OCI-LY1 (cell line): ENCODE measurements at regions not wholly inside any gene's neighbourhood (a gene's known extent, or its start where the extent isn't known, plus 50 kb on each side); places are given as distances from the start of the nearest gene placed in this dataset.
"Not testable (repeated sequence)": the region's sequence is repeated elsewhere in the genome, so short reads cannot be mapped to it uniquely, and the experiment has no call there.

Experiments
- H2AFZ ChIP-seq: fragments of 200-600 bp; sonication (generic), shearing (Covaris generic); 2 replicates; pipeline ENCODE4 v1.6.0; 2014; ENCODE audit warnings: antibody characterized with exemption, mild to moderate bottlenecking, low read length
- H3F3A ChIP-seq: fragments of 200-600 bp; sonication (generic), shearing (Covaris generic); 2 replicates; pipeline ENCODE4 v1.6.0; 2014; ENCODE audit warnings: mild to moderate bottlenecking, antibody characterized with exemption, low read length, moderate library complexity; ENCODE audit not compliant: insufficient read depth
- H3K27ac ChIP-seq: fragments of 200-600 bp; sonication (generic); 2 replicates; pipeline ENCODE4 v1.5.1; 2014; ENCODE audit warnings: low read length, mixed run types, mild to moderate bottlenecking, low read depth; ENCODE audit not compliant: poor library complexity, severe bottlenecking
- H3K27me3 ChIP-seq: fragments of 200-600 bp; sonication (generic); 2 replicates; pipeline ENCODE4 v1.6.0; 2014; ENCODE audit warnings: antibody characterized with exemption, mild to moderate bottlenecking, low read length, moderate library complexity; ENCODE audit not compliant: insufficient read depth
- H3K36me3 ChIP-seq: fragments of 200-600 bp; sonication (generic); 2 replicates; pipeline ENCODE4 v1.6.1; 2014; ENCODE audit warnings: mild to moderate bottlenecking, antibody characterized with exemption, low read length, moderate library complexity, mixed read lengths; ENCODE audit not compliant: insufficient read depth
- H3K4me1 ChIP-seq: fragments of 200-600 bp; sonication (generic); 2 replicates; pipeline ENCODE4 v1.5.1; 2014; ENCODE audit warnings: mild to moderate bottlenecking, low read length, moderate library complexity; ENCODE audit not compliant: insufficient read depth, severe bottlenecking
- H3K4me2 ChIP-seq: fragments of 200-600 bp; sonication (generic), shearing (Covaris generic); 2 replicates; pipeline ENCODE4 v1.6.1; 2014; ENCODE audit warnings: low read length
- H3K4me3 ChIP-seq: fragments of 200-600 bp; sonication (generic); 2 replicates; pipeline ENCODE4 v1.5.1; 2014; ENCODE audit warnings: low read length, low read depth, mild to moderate bottlenecking, mixed read lengths; ENCODE audit not compliant: poor library complexity, severe bottlenecking
- H3K79me2 ChIP-seq: fragments of 200-600 bp; shearing (Covaris generic); 2 replicates; pipeline ENCODE4 v1.6.1; 2016; ENCODE audit warnings: mixed run types, low read length, mixed read lengths; ENCODE audit not compliant: insufficient read depth
- H3K9ac ChIP-seq: fragments of 200-600 bp; sonication (generic), shearing (Covaris generic); 2 replicates; pipeline ENCODE4 v1.6.1; 2014; ENCODE audit warnings: mild to moderate bottlenecking, low read length, mixed read lengths
- H3K9me2 ChIP-seq: fragments of 200-600 bp; sonication (generic), shearing (Covaris generic); 2 replicates; pipeline ENCODE4 v1.6.1; 2014; ENCODE audit warnings: low read depth, mild to moderate bottlenecking, low read length, mixed read lengths
- H3K9me3 ChIP-seq: fragments of 200-600 bp; shearing (Covaris generic); 2 replicates; pipeline ENCODE4 v1.6.1; 2014; ENCODE audit warnings: low read length, mixed read lengths
- H4K20me1 ChIP-seq: fragments of 200-600 bp; sonication (generic), shearing (Covaris generic); 2 replicates; pipeline ENCODE4 v1.6.0; 2016; ENCODE audit warnings: mild to moderate bottlenecking, low read length; ENCODE audit not compliant: insufficient read depth
- CTCF ChIP-seq: fragments of 200-600 bp; sonication (generic), shearing (Covaris generic); IDR thresholded peaks from 2 replicates; pipeline ENCODE4 v1.5.1; 2017; ENCODE audit warnings: mild to moderate bottlenecking, antibody characterized with exemption, low read length, moderate library complexity, mixed read lengths
- EZH2 ChIP-seq: fragments of 200-600 bp; sonication (generic), shearing (Covaris generic); IDR thresholded peaks from 2 replicates; pipeline ENCODE4 v1.8.0; 2017; ENCODE audit warnings: borderline replicate concordance, mixed run types, mild to moderate bottlenecking, antibody characterized with exemption, low read length, moderate library complexity, mixed read lengths

DNA sequence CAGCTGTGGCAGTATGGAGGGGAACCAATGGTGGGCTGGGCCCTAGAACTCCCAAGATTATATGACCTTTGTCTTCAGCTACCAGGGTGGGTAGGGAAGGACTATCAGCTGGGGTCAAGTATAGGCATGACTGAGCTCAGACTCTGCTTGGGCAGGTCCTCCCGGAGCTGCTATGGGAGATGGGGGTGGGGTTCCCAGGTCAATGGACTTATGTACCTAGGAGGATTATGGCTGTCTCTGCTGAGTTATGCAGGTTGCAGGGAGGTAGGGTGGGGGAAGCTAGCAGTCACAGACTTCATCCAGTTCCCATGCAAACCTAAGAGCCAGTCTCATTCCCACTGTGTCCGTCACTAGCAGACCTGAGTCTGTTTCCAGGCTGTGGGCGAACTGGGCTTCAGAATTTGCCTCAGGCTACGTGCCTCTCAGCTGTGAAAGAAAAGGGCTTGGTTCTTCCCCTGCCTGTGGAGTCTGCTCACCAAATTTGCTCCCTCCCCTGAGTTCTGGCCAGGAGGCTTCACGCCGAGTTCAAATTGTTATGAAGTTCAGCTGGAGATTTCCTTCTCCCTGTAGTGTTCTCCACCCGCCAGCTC lies 985.8 kb upstream of the NRXN1 start:
- TF ChIP-seq CTCF: no peak
- TF ChIP-seq EZH2: no peak

DNA sequence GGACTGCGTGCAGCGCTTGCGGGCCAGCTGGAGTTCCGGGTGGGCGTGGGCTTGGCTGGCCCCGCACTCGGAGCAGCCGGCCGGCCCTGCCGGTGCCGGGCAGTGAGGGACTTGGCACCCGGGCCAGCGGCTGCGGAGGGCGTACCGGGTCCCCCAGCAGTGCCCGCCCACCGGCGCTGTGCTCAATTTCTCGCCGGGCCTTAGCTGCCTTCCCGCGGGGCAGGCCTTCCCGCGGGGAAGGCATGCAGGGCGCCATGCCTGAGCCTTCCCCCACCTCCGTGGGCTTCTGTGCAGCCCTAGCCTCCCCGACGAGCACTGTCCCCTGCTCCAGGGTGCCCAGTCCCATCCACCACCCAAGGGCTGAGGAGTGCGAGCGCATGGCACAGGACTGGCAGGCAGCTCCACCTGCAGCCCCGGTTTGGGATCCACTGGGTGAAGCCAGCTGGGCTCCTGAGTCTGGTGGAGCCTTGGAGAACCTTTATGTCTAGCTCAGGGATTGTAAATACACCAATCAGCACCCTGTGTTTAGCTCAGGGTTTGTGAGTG lies 975.0 kb upstream of the NRXN1 start:
- not testable (repeated sequence) for H3K27ac ChIP-seq, H3K4me3 ChIP-seq, H3K9me2 ChIP-seq, H3K4me1 ChIP-seq, H3K9ac ChIP-seq, H2AFZ ChIP-seq, H3K36me3 ChIP-seq, H4K20me1 ChIP-seq, H3F3A ChIP-seq, H3K9me3 ChIP-seq, H3K4me2 ChIP-seq, H3K27me3 ChIP-seq, H3K79me2 ChIP-seq

More for the DNA sequence above, 985.8 kb upstream of the NRXN1 start:
- H3K4me2 ChIP-seq: no peak overlapping the region
- no peaks in the 10 kb centered on the region for H3K36me3 ChIP-seq
- no peaks in the 10 kb centered on the region for H4K20me1 ChIP-seq
- no peak overlapping the region for H3K9ac ChIP-seq
- H3K4me1 ChIP-seq: no peaks in the 10 kb centered on the region
- no peaks in the 10 kb centered on the region for H3K79me2 ChIP-seq
- no peak overlapping the region for H3K27ac ChIP-seq
- no peak overlapping the region for H3K4me3 ChIP-seq
- H2AFZ ChIP-seq: no peak overlapping the region
- H3F3A ChIP-seq: no peaks in the 10 kb centered on the region
- no peaks in the 10 kb centered on the region for H3K27me3 ChIP-seq
- no peaks in the 10 kb centered on the region for H3K9me3 ChIP-seq
- H3K9me2 ChIP-seq: no peaks in the 10 kb centered on the region

DNA sequence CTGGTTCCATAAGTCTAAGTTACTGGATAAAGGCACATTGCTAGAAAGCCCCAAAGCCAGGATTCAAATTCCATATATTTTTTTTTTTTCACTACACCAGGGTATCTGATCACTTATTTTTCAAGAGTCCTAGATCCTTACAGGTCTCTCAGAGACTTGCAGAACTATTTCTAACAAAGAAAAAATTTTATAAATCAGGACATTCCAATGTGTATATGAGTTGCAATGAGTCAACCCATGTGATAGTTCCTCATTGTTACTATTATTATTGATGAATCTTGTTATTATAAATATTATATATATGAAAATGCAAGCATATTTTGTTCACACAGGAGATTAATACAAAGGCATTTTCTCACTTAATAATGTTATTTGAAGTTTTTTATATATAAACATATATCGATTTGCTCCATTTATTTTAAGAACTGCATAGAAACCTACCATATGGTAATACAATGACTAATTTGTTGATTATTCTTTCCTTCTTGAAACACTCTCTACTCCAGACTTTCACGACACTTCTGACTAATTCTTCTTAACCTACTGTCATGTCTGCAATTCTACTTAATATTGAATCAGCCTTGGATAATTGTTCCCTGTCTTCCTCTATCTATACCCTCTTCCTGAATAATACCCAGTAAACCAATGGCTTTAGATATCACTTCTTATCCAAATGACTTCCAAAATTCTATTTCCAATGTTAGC lies 968.4 kb upstream of the NRXN1 start:
- Histone ChIP-seq H3K4me1 (no peaks in the 10 kb centered on the region), H3K79me2 (no peaks in the 10 kb centered on the region), H3K9ac (no peak overlapping the region), H3K27ac (no peak overlapping the region), H4K20me1 (no peaks in the 10 kb centered on the region), H3K9me3 (no peaks in the 10 kb centered on the region), H3K27me3 (no peaks in the 10 kb centered on the region), H2AFZ (no peak overlapping the region), H3K4me2 (no peak overlapping the region), H3K4me3 (no peak overlapping the region), H3F3A (no peaks in the 10 kb centered on the region), H3K9me2 (no peaks in the 10 kb centered on the region), H3K36me3 (no peaks in the 10 kb centered on the region)
- TF ChIP-seq EZH2: no peak
- TF ChIP-seq CTCF: no peak

- no peaks in the 10 kb centered on the region for H3K27me3 ChIP-seq
- TF ChIP-seq CTCF: no peak
- TF ChIP-seq EZH2: no peak
- no peaks in the 10 kb centered on the region for H3F3A ChIP-seq
Observed at GRCh38 chr2:51998890-51999289, 967.0 kb upstream of the NRXN1 start.

More at GRCh38 chr2:51998890-51999289, 967.0 kb upstream of the NRXN1 start:
- no peak overlapping the region for H3K9ac ChIP-seq
- H3K36me3 ChIP-seq: no peaks in the 10 kb centered on the region
- no peak overlapping the region for H2AFZ ChIP-seq
- no peaks in the 10 kb centered on the region for H3K9me3 ChIP-seq
- no peak overlapping the region for H3K4me3 ChIP-seq
- H3K79me2 ChIP-seq: no peaks in the 10 kb centered on the region
- no peak overlapping the region for H3K4me2 ChIP-seq
- H3K9me2 ChIP-seq: no peaks in the 10 kb centered on the region
- no peak overlapping the region for H3K27ac ChIP-seq
- H3K4me1 ChIP-seq: no peaks in the 10 kb centered on the region
- H4K20me1 ChIP-seq: no peaks in the 10 kb centered on the region
